Activated CD4-positive, CD25-positive, alpha-beta regulatory T cell treated with anti-CD3 and anti-CD28 coated beads, Interleukin-2, amount 50 U/mL, for 24 hours (primary cell): ENCODE measurements at regions not wholly inside any gene's neighbourhood (a gene's known extent, or its start where the extent isn't known, plus 50 kb on each side); places are given as distances from the start of the nearest gene placed in this dataset.
"Not testable (repeated sequence)": the region's sequence is repeated elsewhere in the genome, so short reads cannot be mapped to it uniquely, and the experiment has no call there.

Experiments used
- ATAC-seq, 2 donors: fragments of 150-1000 bp; cut with Tn5 transposase; one replicate each; pipeline ENCODE4 v1.10.0; 2021; ENCODE audit warnings: mild to moderate bottlenecking in 1 of 2, moderate library complexity in 1 of 2

DNA sequence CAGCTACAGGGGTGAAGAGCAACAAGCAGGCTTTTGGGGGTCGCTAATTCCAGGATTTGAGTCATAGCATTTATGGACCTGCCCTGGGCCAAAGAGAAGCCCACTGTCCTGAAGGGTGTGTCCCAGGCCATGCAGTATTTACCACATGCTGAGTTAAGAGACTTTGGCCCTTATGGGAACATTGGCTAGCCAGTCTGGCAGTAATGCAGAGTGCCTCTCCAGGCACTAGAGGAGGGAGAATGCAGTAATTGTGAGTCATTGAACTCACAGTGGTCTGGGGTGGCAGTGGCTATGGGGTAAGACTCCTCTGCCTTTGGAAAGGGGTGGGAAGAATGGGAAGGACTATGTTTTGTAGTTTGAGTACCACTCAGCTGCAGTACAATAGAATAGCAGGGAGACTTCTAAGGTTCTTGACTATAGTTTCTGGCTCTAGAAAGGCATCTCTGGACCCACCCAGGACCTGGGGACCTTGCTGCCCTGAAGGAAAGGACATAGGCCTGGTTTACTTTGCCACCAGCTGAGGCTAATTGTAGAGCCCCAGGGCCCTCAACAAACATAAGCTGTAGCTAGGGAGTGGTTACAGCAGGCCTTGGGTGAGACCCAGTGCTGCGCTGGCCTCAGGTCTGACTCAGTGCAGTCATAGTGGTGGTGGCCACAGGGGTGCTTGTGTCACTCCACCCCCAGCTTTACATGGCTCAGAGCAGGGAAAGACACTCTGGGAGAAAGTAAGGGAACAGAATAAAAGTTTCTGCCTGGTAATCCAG lies 520.9 kb downstream of the HTR1B start:
- no peak for ATAC-seq

DNA sequence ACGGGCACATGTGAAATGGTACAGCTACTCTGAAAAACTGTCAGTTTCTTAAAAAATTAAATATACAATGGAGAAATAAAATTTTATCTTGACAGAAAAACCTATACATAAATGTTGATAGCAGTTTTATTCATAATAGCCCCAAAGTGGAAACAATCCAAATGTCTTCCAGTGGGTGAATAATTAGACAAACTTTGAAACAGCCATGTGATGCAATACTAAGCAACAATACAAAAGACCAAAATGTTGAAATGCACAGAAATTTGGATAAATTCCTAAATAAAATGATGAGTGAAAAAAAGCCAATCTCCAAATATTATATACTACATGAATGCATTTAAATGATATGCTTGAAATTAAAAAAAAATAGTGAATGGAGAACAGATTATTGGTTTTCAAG lies 523.1 kb downstream of the HTR1B start:
- no peak for ATAC-seq

DNA sequence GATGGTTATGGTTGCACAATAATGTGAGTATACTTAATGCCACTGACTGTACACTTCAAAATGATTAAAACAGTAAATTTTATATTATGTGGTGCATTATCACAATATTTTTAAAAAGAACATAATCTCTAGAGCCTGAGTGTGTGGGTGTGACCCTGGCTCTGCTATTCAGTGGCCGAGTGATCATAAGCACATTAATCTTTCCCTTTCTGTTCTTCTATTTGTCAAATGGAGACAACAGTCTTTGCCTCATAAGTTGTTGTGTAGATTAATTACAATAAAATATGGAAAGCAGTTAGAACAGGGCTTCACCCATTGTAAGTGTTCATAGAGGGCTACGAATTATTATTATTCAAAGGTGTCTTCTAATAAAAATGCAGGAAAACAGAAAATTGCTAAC lies 548.6 kb downstream of the HTR1B start:
- no peak for ATAC-seq

DNA sequence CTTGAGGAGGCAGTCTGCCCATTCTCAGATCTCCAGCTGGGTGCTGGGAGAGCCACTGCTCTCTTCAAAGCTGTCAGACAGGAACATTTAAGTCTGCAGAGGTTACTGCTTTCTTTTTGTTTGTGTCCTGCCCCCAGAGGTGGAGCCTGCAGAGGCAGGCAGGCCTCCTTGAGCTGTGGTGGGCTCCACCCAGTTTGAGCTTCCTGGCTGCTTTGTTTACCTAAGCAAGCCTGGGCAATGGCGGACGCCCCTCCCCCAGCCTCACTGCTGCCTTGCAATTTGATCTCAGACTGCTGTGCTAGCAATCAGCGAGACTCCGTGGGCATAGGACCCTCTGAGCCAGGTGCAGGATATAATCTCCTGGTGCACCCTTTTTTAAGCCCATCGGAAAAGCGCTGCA lies 557.8 kb downstream of the HTR1B start:
- ATAC-seq = not testable (repeated sequence)

DNA sequence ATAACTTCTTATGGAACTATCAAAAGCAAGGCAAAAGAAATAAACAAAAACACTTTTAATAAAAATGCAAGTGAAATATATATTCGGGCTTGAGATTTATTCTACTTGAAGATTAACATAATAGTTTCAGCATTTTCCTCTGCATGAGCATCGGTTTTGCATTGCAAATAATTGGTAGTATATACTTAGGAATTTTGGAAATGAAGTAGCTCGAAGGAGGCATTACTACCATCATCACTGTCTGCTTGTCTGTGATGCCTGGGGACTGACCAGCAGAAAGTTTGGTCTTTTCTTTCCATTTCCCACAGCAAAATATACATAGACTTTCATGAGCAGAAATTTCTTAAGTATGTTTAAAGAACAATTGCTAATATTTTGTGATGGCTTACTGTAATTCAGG lies 570.7 kb downstream of the HTR1B start:
- ATAC-seq = no peak

DNA sequence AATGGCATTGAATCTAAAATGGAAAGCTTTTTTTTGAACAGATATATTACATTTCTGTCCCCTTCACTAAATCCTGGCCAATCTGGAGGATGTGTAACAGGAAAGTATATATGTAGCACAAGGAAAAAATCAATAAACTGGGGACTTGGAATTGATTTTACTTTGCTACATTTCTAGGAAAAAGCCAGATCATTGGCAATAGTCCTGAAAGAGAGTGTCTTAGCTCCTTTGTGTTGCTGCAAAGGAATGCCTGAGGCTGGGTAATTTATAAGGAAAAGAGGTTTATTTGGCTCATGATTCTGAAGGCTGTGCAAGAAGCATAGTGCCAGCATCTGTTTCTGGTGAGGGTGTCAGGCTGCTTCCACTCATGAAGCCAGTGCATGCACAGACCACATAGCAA lies 574.9 kb downstream of the HTR1B start:
- ATAC-seq = no peak

DNA sequence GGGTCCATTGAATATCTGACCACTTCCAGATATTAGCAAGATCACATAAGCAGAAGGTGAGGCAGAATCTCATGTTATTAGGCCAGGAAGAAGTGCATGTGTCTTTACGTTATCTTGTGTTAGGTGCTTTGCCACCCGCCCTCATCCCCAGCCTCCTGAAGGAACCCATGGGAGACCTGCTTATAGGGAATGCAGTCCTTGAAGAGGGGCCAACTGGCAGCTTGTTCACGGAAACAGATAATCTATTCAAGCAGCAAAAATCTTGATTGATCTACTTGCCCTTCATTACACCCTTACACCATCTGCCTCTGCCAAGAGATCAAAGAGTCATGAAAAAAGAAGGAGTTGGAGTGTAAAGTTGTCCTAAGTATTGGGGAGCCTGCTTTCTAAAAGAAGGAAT lies 576.4 kb downstream of the HTR1B start:
- no peak for ATAC-seq

DNA sequence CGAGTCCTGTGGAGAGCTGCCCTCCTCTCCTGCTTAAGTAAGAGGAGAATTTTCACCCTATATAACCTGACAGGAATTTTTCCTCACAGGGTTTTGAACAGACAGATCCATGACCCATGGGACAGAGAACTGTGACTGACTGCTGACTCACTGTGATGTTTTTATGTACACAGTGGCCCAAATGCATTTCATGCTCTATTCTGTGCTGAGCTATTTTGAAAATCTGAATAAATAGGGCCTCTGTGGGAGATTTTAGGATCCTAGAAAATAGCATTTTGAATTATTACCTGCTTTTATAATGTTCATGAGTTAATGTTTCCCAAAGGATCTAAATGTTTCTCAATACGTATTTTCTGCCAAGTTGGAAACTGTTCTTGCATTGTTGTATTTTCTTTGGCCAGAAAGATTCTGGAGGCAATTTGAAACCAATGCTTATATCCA lies 577.4 kb downstream of the HTR1B start:
- no peak for ATAC-seq

DNA sequence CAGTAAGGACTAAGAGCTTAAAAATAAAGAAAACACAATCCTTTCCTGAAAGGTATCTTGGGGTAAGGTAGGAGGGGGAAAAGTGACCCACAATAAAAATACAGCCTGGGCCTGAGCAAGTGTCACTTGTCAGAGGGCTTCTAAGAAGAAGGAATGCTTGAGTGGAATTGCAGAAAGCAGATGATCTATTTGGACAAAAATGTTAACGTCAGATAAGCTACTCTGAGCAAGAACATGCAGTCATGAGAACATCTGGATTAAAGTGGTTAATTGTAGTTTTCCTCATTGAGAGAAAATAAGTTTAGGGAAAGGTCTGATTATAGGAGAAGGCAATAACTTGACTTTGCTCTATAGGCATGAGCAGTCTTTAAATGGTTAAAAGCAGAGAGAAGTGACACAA lies 581.9 kb downstream of the HTR1B start:
- no peak for ATAC-seq

DNA sequence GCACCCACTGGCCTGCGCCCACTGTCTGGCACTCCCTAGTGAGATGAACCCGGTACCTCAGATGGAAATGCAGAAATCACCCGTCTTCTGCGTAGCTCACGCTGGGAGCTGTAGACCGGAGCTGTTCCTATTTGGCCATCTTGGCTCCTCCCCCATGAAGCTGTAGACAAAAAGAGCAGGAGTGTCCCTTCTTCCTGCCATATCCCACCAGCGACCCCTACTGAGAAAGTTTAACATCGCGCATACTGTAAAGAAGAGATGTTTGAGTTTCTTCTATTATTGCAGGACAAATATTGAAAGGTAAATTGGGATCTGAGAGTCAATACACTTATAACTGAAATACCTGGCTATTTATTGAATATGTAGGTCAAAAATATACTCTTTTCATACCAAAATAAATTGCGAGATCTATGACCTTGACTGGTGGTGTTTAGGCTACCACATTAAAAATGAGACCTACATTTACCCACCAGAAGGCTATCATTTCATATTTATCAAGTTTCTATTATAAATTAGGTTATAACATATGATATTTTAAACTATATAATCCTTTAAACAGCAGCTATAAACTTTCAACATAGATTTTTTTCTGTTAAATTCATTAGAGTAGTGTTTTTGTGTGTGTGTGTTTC lies 586.3 kb downstream of the HTR1B start:
- ATAC-seq = no peak

DNA sequence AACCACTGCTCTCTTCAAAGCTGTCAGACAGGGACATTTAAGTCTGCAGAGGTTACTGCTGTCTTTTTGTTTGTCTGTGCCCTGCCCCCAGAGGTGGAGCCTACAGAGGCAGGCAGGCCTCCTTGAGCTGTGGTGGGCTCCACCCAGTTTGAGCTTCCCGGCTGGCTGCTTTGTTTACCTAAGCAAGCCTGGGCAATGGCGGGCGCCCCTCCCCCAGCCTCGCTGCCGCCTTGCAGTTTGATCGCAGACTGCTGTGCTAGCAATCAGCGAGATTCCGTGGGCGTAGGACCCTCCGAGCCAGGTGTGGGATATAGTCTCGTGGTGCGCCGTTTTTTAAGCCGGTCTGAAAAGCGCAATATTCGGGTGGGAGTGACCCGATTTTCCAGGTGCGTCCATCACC lies 586.9 kb downstream of the HTR1B start:
- not testable (repeated sequence) for ATAC-seq

DNA sequence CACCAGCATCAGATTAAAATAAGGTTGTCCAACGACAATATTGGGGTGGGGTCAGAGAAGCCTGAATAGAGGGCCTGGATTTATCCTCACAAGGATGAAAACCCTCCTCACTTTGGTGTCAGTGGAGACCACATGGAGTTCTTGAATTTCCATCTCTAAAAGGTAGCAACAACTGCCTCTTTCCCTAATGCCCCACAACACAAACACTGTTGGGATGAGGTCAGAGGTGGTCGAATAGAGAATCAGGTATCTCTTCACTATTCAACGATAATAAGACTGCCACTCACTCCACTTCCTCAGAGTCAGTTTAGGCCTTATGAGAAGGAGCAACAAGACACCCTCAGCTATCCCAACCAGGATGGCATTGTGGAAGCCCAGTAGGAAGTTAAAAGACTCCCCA lies 596.1 kb downstream of the HTR1B start:
- no peak for ATAC-seq

DNA sequence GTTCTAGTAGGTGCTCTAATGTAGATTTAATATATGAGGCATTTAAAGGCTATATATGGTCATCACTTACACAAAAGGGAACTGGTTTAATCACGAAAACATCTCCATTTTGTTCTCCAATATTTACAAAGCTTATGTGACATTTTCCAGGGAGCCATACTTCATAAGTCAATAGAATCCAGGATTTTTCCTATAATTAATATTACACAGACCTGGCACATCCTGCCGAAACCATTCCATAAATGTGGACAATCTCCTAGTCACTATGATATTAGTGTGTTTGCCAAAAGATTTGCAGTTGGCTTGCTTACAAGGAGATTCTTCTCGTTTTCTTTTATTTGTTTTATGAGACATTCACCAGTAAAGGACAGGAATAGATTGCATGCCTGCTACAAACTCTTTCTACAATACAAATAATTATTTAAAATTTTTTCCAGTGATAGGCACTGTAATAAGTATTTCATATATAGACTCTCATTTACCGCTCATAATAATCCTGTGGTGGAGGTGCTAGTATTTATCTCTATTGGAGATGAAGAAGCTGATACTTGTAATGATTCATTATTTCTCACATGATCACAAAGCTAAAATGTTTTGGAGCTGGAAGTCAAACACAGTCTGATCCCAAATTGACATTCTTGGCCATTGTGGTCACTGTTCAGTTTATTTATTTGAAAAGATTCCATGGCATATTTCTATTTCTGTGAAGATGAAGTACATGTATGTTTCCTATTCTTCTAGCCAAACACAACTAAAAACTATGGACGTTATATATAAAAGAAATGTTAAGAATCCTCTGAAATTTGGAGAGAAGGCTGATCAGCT lies 597.0 kb downstream of the HTR1B start:
- no peak for ATAC-seq

DNA sequence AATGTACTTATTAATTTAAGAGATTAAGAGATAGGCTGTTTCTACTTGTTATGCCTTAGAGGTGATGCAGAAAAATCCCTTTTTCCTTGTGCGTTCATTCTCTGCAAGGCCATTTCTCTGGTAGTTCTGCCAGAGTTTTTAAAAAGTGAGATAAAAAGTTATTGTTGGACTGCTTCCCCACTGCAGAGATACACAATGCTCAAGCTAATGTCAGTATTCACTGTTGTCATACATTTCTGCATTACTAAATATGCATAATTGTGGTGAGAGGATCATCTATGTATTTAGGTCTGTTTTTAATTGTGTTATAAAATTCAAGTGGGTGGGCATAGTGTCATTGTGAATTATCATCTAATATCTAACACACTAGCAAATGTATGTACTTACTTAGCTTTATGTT lies 600.4 kb downstream of the HTR1B start:
- ATAC-seq = no peak

DNA sequence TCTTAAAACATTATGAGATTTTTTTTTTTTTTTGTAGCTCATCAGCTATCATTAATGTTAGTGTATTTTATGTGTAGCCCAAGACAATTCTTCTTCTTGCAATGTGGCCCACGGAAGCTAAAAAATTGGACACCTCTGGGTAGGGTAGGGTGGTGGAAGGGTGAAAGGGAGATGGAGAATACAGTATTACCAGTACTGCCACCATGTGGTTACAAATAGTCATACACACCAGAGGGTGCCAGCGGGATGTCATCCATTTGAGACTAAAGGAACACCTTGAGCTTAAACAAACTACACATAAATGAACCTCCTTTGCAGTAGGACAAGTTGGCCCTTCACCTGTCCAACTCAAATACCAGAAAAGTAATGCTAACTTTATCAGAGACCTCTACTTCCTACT lies 601.9 kb downstream of the HTR1B start:
- no peak for ATAC-seq

DNA sequence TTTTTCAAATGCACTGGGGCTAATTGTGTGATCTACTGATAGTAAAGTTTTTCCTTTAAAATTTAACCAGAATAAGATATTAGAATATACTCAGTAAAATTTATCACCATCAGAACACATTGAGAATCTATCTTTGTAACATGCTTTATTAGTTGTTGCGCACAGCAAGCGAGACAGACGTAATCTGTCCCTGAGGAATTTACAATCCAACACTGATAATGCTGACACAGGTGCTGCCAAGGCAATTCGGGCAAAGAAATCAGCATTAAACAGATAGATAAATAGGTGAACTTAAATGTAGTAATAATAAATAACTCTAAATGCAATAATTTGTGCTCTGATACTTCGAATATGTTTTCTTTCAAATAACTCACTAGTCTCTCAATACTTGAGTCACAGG lies 607.2 kb downstream of the HTR1B start:
- no peak for ATAC-seq

DNA sequence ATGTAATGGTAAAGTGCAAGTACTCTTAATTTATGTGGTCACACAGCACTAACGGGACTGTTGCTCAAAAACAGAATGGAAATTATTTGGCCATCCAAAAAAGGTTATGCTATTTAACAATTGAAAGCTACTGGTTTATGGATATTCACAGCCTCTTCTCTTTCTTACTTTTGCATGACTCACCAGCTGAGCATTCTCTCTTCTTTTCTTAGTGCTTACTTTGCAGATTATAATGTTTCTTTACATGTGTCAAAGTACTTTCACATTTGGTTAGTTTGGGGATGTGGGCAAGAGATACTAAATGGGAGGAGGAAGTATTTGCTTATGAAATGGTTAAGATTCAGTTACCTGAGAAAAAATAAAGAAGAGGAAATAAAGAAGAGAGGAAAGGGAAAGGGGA lies 610.5 kb downstream of the HTR1B start:
- no peak for ATAC-seq

DNA sequence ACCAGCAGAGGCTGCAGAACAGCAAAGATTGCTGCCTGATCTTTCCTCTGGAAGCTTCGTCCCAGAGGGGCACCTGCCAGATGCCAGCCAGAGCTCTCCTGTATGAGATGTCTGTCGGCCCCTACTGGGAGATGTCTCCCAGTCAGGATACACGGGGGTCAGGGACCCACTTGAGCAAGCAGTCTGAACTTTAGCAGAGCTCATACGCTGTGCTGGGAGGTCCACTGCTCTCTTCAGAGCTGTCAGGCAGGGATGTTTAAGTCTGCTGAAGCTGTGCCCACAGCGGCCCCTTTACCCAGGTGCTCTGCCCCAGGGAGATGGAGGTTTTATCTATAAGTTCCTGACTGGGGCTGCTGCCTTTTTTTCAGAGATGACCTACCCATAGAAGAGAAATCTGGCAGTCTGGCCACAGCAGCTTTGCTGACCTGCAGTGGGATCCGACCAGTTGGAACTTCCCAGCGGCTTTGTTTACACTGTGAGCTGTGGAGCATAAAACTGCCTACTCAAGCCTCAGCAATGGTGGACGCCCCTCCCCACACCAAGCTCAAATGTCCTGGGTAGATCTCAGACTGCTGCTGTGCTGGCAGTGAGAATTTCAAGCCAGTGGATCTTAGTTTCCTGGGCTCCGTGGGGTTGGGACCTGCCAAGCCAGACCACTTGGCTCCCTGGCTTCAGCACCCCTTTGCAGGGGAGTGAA lies 613.9 kb downstream of the HTR1B start:
- ATAC-seq = not testable (repeated sequence)

DNA sequence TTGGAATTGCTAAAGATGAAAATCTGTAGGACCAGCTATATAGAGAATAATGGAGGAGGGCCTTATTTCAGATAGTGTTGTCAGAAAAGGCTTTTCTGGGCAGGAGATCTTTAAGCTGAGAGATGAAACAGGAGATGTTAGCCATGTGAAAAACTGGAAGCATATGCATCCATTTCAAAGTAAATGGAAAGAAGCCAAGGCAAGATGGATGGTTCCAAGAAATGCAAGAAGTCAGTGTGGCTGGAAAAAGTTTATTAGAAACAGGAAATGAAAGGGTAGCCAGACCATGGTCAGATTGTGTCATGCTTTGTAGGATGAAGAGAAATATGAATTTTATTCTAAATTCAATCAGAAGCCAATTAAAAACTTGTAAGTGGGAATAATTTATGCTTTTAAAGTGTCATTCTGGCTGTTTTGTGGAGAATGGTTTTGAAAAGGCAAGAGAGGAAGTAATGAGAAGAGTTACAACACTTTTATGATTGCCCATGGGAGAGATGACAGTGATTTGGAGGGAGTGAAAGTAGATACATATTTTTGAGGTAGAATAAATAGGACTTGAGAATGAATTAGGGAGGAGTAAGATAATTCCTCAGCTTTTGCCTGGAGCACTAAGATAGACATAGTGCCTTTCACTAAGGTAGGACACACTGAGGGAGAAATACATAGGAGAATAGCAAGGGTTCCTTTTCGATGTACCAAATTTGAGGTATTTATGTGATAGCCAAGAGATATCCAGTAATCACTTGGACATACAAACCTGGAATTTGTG lies 620.1 kb downstream of the HTR1B start:
- ATAC-seq = no peak

DNA sequence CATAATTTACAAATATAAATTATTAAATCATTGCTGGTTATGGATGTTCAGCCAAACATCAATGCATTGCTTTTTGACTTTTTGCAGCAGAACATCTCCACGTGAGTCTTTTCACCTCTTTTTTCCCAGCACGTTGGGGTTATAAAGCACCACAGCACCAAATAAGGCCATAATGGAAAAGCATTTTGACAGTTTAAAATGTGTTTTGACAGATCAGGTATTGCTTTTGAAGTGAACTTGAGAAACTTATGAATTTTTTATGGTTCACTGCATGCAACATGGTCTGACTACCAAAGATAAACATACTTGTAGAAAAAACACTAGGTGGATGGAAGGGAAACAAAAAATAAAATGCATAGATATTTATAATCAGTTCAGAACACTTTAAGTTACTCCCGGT lies 622.4 kb downstream of the HTR1B start:
- no peak for ATAC-seq

DNA sequence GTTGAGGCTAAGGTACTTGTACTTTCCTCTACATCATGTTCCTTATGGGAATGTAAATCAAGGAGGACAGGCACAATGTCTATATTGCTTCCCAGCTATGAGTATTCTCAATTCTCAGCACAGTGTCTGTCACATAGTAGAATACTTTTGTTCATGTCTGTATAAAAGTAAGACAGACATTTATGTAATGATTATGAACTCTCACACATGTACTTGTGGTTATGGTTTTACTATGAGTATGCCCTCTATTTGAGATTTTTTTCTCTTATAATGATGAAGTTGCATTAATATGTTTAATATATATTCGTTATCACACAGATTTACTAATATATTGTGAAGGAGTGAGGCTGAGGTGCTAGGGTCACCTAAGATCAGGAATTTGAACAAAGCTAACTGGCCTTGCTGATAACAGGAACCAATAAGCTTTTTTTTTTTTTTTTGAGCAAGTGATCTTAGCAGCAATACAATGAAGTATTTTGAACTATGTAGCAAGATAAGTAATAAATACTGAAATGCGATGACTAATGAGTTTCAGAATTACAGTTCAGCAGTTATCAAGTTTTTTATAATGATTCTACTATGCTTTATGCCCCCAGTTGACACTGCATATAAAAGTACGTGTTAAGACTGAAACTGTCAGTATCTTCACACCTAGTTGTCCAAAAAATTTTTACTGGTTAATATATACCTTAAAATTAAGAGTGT lies 623.1 kb downstream of the HTR1B start:
- ATAC-seq = peak in 1 of 2 donors; percentile 48

DNA sequence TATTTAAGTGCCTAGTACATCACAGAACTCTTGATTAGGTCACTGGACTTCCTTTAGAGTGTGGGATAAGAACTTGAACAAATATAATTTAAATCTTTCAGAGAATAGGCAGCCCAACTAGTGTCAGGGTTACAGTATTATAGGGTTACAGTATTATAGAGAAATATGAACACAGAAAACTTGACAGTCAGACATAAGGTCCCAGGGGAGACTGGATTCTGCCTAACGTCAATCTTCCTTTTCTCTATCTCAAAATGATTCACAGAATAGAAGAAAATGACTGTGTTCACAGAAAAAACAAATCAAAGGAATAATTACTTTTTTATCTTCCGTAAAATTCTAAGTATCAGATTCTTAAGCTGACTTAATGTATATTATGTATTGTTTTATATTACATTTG lies 623.8 kb downstream of the HTR1B start:
- no peak for ATAC-seq
